ENCODE measurements at regions not wholly inside any gene's neighbourhood (a gene's known extent, or its start where the extent isn't known, plus 50 kb on each side); places are given as distances from the start of the nearest gene placed in this dataset.

GRCh38 chr3:148223266-148223665, 474.4 kb upstream of the AGTR1 start:
- TF ChIP-seq EP300 (IDR thresholded peaks at IDR 0.05; ENCODE audit: borderline replicate concordance): no peak
- no peak for TF ChIP-seq TCF12 (IDR thresholded peaks at IDR 0.05; ENCODE audit: low read depth)
- TF ChIP-seq, protein P1, sequence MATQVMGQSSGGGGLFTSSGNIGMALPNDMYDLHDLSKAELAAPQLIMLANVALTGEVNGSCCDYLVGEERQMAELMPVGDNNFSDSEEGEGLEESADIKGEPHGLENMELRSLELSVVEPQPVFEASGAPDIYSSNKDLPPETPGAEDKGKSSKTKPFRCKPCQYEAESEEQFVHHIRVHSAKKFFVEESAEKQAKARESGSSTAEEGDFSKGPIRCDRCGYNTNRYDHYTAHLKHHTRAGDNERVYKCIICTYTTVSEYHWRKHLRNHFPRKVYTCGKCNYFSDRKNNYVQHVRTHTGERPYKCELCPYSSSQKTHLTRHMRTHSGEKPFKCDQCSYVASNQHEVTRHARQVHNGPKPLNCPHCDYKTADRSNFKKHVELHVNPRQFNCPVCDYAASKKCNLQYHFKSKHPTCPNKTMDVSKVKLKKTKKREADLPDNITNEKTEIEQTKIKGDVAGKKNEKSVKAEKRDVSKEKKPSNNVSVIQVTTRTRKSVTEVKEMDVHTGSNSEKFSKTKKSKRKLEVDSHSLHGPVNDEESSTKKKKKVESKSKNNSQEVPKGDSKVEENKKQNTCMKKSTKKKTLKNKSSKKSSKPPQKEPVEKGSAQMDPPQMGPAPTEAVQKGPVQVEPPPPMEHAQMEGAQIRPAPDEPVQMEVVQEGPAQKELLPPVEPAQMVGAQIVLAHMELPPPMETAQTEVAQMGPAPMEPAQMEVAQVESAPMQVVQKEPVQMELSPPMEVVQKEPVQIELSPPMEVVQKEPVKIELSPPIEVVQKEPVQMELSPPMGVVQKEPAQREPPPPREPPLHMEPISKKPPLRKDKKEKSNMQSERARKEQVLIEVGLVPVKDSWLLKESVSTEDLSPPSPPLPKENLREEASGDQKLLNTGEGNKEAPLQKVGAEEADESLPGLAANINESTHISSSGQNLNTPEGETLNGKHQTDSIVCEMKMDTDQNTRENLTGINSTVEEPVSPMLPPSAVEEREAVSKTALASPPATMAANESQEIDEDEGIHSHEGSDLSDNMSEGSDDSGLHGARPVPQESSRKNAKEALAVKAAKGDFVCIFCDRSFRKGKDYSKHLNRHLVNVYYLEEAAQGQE (IDR thresholded peaks at IDR 0.05; ENCODE audit: low read depth): no peak
